Left ventricle myocardium inferior (tissue), 1 donor: ENCODE measurements at regions not wholly inside any gene's neighbourhood (a gene's known extent, or its start where the extent isn't known, plus 50 kb on each side); places are given as distances from the start of the nearest gene placed in this dataset.

Source experiments
- DNase-seq: peaks from one replicate; pipeline ENCODE4 v3.0.0-alpha.2; 2020
- H3K27ac ChIP-seq: fragments of 200-600 bp; replicated peaks from 2 replicates; pipeline ENCODE4 v1.8.0; 2021
- H3K27me3 ChIP-seq: fragments of 200-600 bp; 2 replicates; pipeline ENCODE4 v1.8.0; 2021; ENCODE audit warnings: low read depth
- H3K36me3 ChIP-seq: fragments of 200-600 bp; 2 replicates; pipeline ENCODE4 v1.8.0; 2021
- H3K4me1 ChIP-seq: fragments of 200-600 bp; 2 replicates; pipeline ENCODE4 v1.8.0; 2021
- H3K4me3 ChIP-seq: fragments of 200-600 bp; 2 replicates; pipeline ENCODE4 v1.8.0; 2021; ENCODE audit warnings: mild to moderate bottlenecking, moderate library complexity
- H3K9me3 ChIP-seq: fragments of 200-600 bp; replicated peaks from 2 replicates; pipeline ENCODE4 v1.8.0; 2021
- intact Hi-C: fragments of 100-400 bp; cut with micrococcal nuclease; formaldehyde crosslinking; loops from one replicate; pipeline ENCODE4 v1.11.0; 2022
- TF ChIP-seq, protein P1 (sequence below): fragments of 200-600 bp; IDR thresholded peaks from 2 replicates; pipeline ENCODE4 v1.8.0; 2021; ENCODE audit warnings: antibody characterized with exemption, mild to moderate bottlenecking, borderline replicate concordance
- donor health status: DM: no; HTN: yes; CAD: no; lungs with severe emphysema.

GRCh38 chr21:26374817-26375216, 198.3 kb downstream of the CYYR1 start:
- no peaks in the 10 kb centered on the region for H3K36me3 ChIP-seq
- no peak overlapping the region for H3K4me3 ChIP-seq
- no peaks in the 10 kb centered on the region for H3K27me3 ChIP-seq
- H3K27ac ChIP-seq = no peak overlapping the region
- intact Hi-C loops = no loop called here
- no peaks in the 10 kb centered on the region for H3K9me3 ChIP-seq
- no peak for DNase-seq
- H3K4me1 ChIP-seq = no peaks in the 10 kb centered on the region
- TF ChIP-seq, protein P1, sequence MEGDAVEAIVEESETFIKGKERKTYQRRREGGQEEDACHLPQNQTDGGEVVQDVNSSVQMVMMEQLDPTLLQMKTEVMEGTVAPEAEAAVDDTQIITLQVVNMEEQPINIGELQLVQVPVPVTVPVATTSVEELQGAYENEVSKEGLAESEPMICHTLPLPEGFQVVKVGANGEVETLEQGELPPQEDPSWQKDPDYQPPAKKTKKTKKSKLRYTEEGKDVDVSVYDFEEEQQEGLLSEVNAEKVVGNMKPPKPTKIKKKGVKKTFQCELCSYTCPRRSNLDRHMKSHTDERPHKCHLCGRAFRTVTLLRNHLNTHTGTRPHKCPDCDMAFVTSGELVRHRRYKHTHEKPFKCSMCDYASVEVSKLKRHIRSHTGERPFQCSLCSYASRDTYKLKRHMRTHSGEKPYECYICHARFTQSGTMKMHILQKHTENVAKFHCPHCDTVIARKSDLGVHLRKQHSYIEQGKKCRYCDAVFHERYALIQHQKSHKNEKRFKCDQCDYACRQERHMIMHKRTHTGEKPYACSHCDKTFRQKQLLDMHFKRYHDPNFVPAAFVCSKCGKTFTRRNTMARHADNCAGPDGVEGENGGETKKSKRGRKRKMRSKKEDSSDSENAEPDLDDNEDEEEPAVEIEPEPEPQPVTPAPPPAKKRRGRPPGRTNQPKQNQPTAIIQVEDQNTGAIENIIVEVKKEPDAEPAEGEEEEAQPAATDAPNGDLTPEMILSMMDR = no peak

GRCh38 chr21:26368591-26369320, 198.2 kb upstream of the APP start:
- intact Hi-C loops = no loop called here
- TF ChIP-seq, protein P1 = no peak
- Histone ChIP-seq H3K36me3 (no peaks in the 10 kb centered on the region), H3K27ac (no peak overlapping the region), H3K27me3 (no peaks in the 10 kb centered on the region), H3K4me1 (no peaks in the 10 kb centered on the region), H3K9me3 (no peaks in the 10 kb centered on the region), H3K4me3 (no peak overlapping the region)
- no peak for DNase-seq

DNA sequence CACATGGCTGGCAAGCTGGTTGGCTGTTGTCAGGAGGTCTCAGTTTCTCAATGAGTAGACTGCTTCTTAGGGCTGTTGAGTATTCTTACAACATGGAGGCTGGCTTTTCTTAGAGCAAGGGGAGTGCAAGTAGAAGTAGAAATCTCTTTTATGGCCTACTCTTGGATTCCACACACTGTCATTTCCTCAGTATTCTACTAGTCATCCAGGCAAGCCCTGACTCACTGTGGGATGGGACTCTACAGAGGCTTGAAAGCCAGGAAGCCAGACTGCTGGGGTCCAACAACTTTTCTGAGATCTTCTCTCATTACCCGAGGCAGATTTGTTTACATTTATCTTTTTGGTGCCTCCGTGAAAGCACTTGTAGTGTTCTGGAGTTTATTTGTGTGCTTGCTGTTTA, 196.2 kb upstream of the APP start:
- H3K36me3 ChIP-seq = no peaks in the 10 kb centered on the region
- no peaks in the 10 kb centered on the region for H3K4me1 ChIP-seq
- no peaks in the 10 kb centered on the region for H3K27me3 ChIP-seq
- no peak overlapping the region for H3K4me3 ChIP-seq
- H3K9me3 ChIP-seq = no peaks in the 10 kb centered on the region
- no peak overlapping the region for H3K27ac ChIP-seq
- intact Hi-C loops = no loop called here
- DNase-seq = no peak
- TF ChIP-seq, protein P1 = no peak

GRCh38 chr21:26365849-26366248, 195.3 kb upstream of the APP start:
- intact Hi-C loops = no loop called here
- TF ChIP-seq, protein P1 = no peak
- no peak overlapping the region for H3K4me3 ChIP-seq
- H3K27me3 ChIP-seq = no peaks in the 10 kb centered on the region
- no peaks in the 10 kb centered on the region for H3K9me3 ChIP-seq
- H3K4me1 ChIP-seq = no peaks in the 10 kb centered on the region
- H3K27ac ChIP-seq = no peak overlapping the region
- H3K36me3 ChIP-seq = no peaks in the 10 kb centered on the region
- no peak for DNase-seq

DNA sequence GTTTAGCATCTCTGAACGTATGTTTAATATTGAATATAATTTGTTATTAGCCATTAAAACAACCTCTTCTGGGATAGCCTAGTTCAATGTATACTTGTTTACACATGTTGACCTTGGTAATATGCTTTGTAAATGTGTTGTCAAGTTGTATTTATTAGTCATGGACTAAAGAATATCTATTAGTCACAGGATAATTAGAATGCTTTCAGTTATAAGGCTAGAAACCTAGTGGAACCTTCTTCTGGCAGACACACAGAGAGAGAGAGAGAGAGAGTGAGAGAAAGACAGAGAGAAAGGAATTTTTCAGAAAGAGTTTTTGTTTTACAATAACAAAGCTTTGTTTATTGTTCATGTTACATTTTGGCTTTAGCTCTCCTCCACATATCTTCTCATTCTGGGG, 181.1 kb upstream of the APP start:
- Histone ChIP-seq H3K4me1 (no peaks in the 10 kb centered on the region), H3K27me3 (no peaks in the 10 kb centered on the region), H3K27ac (no peak overlapping the region), H3K9me3 (peaks cover 6% of the 10 kb centered on the region), H3K36me3 (no peaks in the 10 kb centered on the region), H3K4me3 (no peak overlapping the region)
- no peak for DNase-seq
- TF ChIP-seq, protein P1 = no peak
- intact Hi-C loops = no loop called here
